K562 (cell line): ENCODE measurements at regions not wholly inside any gene's neighbourhood (a gene's known extent, or its start where the extent isn't known, plus 50 kb on each side); places are given as distances from the start of the nearest gene placed in this dataset.

Experiments used
- ATAC-seq: fragments of 200-7000 bp; cut with Tn5 transposase; 3 replicates; pipeline ENCODE4 v1.9.1; 2020; ENCODE audit warnings: moderate library complexity
- BruUV-seq: library from RNA; stranded (reverse); fragments of 400-500 nt; replicated peaks from 2 replicates; lab custom pipeline; 2021; lab: Mats Ljungman, UMichigan
- CTCF ChIA-PET: fragments of 300-600 bp; formaldehyde crosslinking; extraction: SDS; loops from one replicate; lab custom pipeline; 2021; ENCODE audit warnings: low intra/inter-chr PET ratio; lab: Yijun Ruan, JAX
- POLR2A ChIA-PET: fragments of 300-600, 350-650 bp; sonication (Branson Sonifier 250); formaldehyde crosslinking; extraction: SDS; loops from one replicate; lab custom pipeline; 2021; ENCODE audit warnings: antibody characterized with exemption, inconsistent platforms; lab: Yijun Ruan, JAX
- DNase-seq, 4 experiments: peaks; one replicate each; pipeline versions ENCODE4 v3.0.0 to v3.0.0-alpha.2; 2011 to 2018; ENCODE audit warnings: low spot score in 3 of 4, mixed read lengths in 3 of 4; ENCODE audit errors: extremely low read depth in 1 of 4
- FAIRE-seq: peaks from 2 replicates; lab custom pipeline; 2011; peaks lifted over from hg19 to GRCh38; lab: Jason Lieb, UNC
- H2AFZ ChIP-seq: 2 replicates; pipeline ENCODE4 v1.6.0; 2011; ENCODE audit warnings: low read depth, low read length, control low read depth, inconsistent platforms
- H3K27ac ChIP-seq: fragments of 200-600 bp; 3 replicates; pipeline ENCODE4 v1.8.0; 2011; ENCODE audit warnings: low read depth, mild to moderate bottlenecking, control low read depth, inconsistent platforms, low read length, moderate library complexity, mixed read lengths; ENCODE audit errors: extremely low read depth
- H3K27me3 ChIP-seq, 2 experiments: fragments of 300-600 bp in 1 of 2; 2 replicates in 1 of 2; 3 replicates in 1 of 2; pipeline versions ENCODE4 v1.6.0 to v1.8.0; 2011; ENCODE audit warnings: inconsistent platforms in 2 of 2, low read length in 2 of 2, mild to moderate bottlenecking in 1 of 2, mixed read lengths in 1 of 2, moderate library complexity in 1 of 2; ENCODE audit not compliant: control insufficient read depth in 2 of 2, insufficient read depth in 2 of 2
- H3K36me3 ChIP-seq: fragments of 300-600 bp; 3 replicates; pipeline ENCODE4 v1.8.0; 2011; ENCODE audit warnings: mild to moderate bottlenecking, low read length, inconsistent platforms; ENCODE audit not compliant: control insufficient read depth, insufficient read depth
- H3K4me1 ChIP-seq, 2 experiments: fragments of 200-600 bp in 1 of 2; replicated peaks in 1 of 2; 2 replicates in 1 of 2; 3 replicates in 1 of 2; pipeline versions ENCODE4 v1.5.1 to v1.8.0; 2011; ENCODE audit warnings: inconsistent platforms in 2 of 2, low read length in 2 of 2, mild to moderate bottlenecking in 1 of 2, mixed read lengths in 1 of 2, moderate library complexity in 1 of 2; ENCODE audit not compliant: control insufficient read depth in 2 of 2, insufficient read depth in 2 of 2
- H3K4me2 ChIP-seq: 2 replicates; pipeline ENCODE4 v1.6.1; 2011; ENCODE audit warnings: low read length, control low read depth, inconsistent platforms, mixed read lengths; ENCODE audit not compliant: insufficient read depth
- H3K4me3 ChIP-seq: fragments of 200-600 bp; sonication (generic), shearing (Covaris generic); 2 replicates; pipeline ENCODE4 v1.5.1; 2016; ENCODE audit warnings: control low read depth, inconsistent platforms
- H3K79me2 ChIP-seq: fragments of 200-600 bp; 3 replicates; pipeline ENCODE4 v1.8.0; 2011; ENCODE audit warnings: low read length, inconsistent platforms; ENCODE audit not compliant: control insufficient read depth, insufficient read depth
- H3K9ac ChIP-seq, 2 experiments: 2 replicates each; pipeline versions ENCODE4 v1.6.0 to v1.6.1; 2011; ENCODE audit warnings: low read depth in 2 of 2, low read length in 2 of 2, control low read depth in 1 of 2, inconsistent platforms in 1 of 2, mild to moderate bottlenecking in 1 of 2, mixed read lengths in 1 of 2; ENCODE audit not compliant: insufficient read depth in 1 of 2
- H3K9me1 ChIP-seq: one replicate; pipeline ENCODE4 v1.6.0; 2011; ENCODE audit warnings: inconsistent platforms, mild to moderate bottlenecking, low read length, moderate library complexity; ENCODE audit not compliant: control insufficient read depth, insufficient read depth
- H3K9me3 ChIP-seq: replicated peaks from 2 replicates; pipeline ENCODE4 v1.5.1; 2011; ENCODE audit warnings: low read depth, low read length, inconsistent platforms; ENCODE audit not compliant: control insufficient read depth, insufficient read depth
- H4K20me1 ChIP-seq: replicated peaks from 2 replicates; pipeline ENCODE4 v1.6.1; 2011; ENCODE audit warnings: low read length, inconsistent platforms, mixed read lengths; ENCODE audit not compliant: control insufficient read depth, insufficient read depth
- EP400 ChIP-seq: fragments of 450-650 bp; IDR thresholded peaks from 2 replicates; pipeline ENCODE4 v1.6.1; 2017; ENCODE audit warnings: antibody characterized with exemption, mild to moderate bottlenecking, moderate library complexity
- HMGN3 ChIP-seq: IDR thresholded peaks from 2 replicates; pipeline ENCODE4 v1.6.1; 2011; ENCODE audit warnings: borderline replicate concordance, low read depth, mild to moderate bottlenecking, mixed read lengths, low read length; ENCODE audit not compliant: insufficient read length; ENCODE audit errors: extremely low read depth
- PHTF2 ChIP-seq: fragments of 250-450 bp; sonication (Bioruptor Pico); IDR thresholded peaks from 2 replicates; pipeline ENCODE4 v1.5.0; 2021; ENCODE audit warnings: mild to moderate bottlenecking
- ZNF318 ChIP-seq, 2 experiments: fragments of 450-650 bp; IDR thresholded peaks; 2 replicates each; pipeline ENCODE4 v1.6.1; 2016; ENCODE audit warnings: mild to moderate bottlenecking in 2 of 2, borderline replicate concordance in 1 of 2, low read depth in 1 of 2, moderate library complexity in 1 of 2
- WGBS: fragments of 100-300 bp; shearing (Covaris generic); methylation state at CpG from one replicate; pipeline ENCODE4 v1.1.6; 2016; ENCODE audit warnings: low coverage, mixed read lengths; ENCODE audit not compliant: insufficient coverage; ENCODE audit errors: missing lambda C conversion rate; 5-methylcytosine and 5-hydroxymethylcytosine counted together
- in situ Hi-C: fragments of 300-500 bp; cut with MboI; formaldehyde crosslinking; loops from 4 replicates; pipeline ENCODE4 v1.15.0; 2018; ENCODE audit warnings: inconsistent platforms, mixed read lengths
- intact Hi-C: fragments of 100-400 bp; cut with micrococcal nuclease; formaldehyde crosslinking; loops from 2 replicates; pipeline ENCODE4 v1.14.2; 2022

GRCh38 chr1:18043871-18044270, 63.7 kb upstream of the IGSF21 start:
- Histone ChIP-seq H3K4me2 (no peak overlapping the region), H3K27me3 (no peaks in the 10 kb centered on the region; a peak in 1 of 5 replicates), H2AFZ (no peak overlapping the region), H3K4me1 (no peaks in the 10 kb centered on the region), H3K9ac (no peak overlapping the region), H3K9me3 (no peaks in the 10 kb centered on the region), H3K36me3 (no peaks in the 10 kb centered on the region), H4K20me1 (no peaks in the 10 kb centered on the region), H3K27ac (no peak overlapping the region), H3K79me2 (no peaks in the 10 kb centered on the region), H3K4me3 (no peak overlapping the region), H3K9me1 (no peaks in the 10 kb centered on the region)
- no peak for TF ChIP-seq EP400
- no peak for ATAC-seq
- DNase-seq, result no peak
- ChIA-PET POLR2A (interaction anchor here (0.7 kb wide), 1 partner anchor 405 kb away, joined by 3 read pairs; no protein-coding TSS in a partner anchor), CTCF (no interaction called here)
- WGBS, result 0% methylated on average over 2 of the region's 2 CpGs
- FAIRE-seq, result no peak
- in situ Hi-C loops, result no loop called here
- intact Hi-C loops, result no loop called here
- no TSS peak for BruUV-seq

GRCh38 chr1:18045203-18045602, 62.4 kb upstream of the IGSF21 start:
- intact Hi-C loops, result no loop called here
- H3K9me3 ChIP-seq, result no peaks in the 10 kb centered on the region
- WGBS, result 0% methylated on average over 5 of the region's 5 CpGs
- TF ChIP-seq PHTF2 (CRISPR knock-in tag), result no peak
- TF ChIP-seq HMGN3, result no peak
- no peak for TF ChIP-seq ZNF318 (IDR thresholded peaks at IDR 0.05; ENCODE audit: borderline replicate concordance in 1 of 2, low read depth in 1 of 2)
- BruUV-seq, result no TSS peak
- no peak overlapping the region for H3K4me2 ChIP-seq
- no peaks in the 10 kb centered on the region for H3K9me1 ChIP-seq
- H3K27ac ChIP-seq, result no peak overlapping the region
- DNase-seq (no peak), FAIRE-seq (no peak), ATAC-seq (no peak)
- H3K4me1 ChIP-seq, result no peaks in the 10 kb centered on the region
- in situ Hi-C loops, result no loop called here
- no peaks in the 10 kb centered on the region for H3K79me2 ChIP-seq
- H2AFZ ChIP-seq, result no peak overlapping the region
- H3K36me3 ChIP-seq, result no peaks in the 10 kb centered on the region
- H3K9ac ChIP-seq, result no peak overlapping the region
- no peaks in the 10 kb centered on the region for H4K20me1 ChIP-seq
- ChIA-PET POLR2A (no interaction called here), CTCF (no interaction called here)
- H3K4me3 ChIP-seq, result no peak overlapping the region
- no peaks in the 10 kb centered on the region; a peak in 1 of 5 replicates for H3K27me3 ChIP-seq
